ENCODE measurements at regions not wholly inside any gene's neighbourhood (a gene's known extent, or its start where the extent isn't known, plus 50 kb on each side); places are given as distances from the start of the nearest gene placed in this dataset.

GRCh38 chr14:97267509-97267908, 470.3 kb downstream of the VRK1 start:
- Histone ChIP-seq H3K79me2 (ENCODE audit: control insufficient read depth, insufficient read depth, low read length) (no peaks in the 10 kb centered on the region), H4K20me1 (replicated peaks; ENCODE audit: control insufficient read depth, extremely low read depth, insufficient read depth, low read length) (no peaks in the 10 kb centered on the region), H3K27ac (ENCODE audit: insufficient read depth, low read depth, low read length) (no peak overlapping the region), H3K9me1 (replicated peaks; ENCODE audit: control insufficient read depth, extremely low read depth, insufficient read depth, low read length) (no peaks in the 10 kb centered on the region), H3K27me3 (ENCODE audit: control insufficient read depth in 2 of 2, insufficient read depth in 2 of 2, low read length in 2 of 2) (no peaks in the 10 kb centered on the region), H3K9me3 (replicated peaks; ENCODE audit: control insufficient read depth, insufficient read depth, low read length) (peaks cover 6% of the 10 kb centered on the region), H3K9ac (replicated peaks; ENCODE audit: extremely low read depth, insufficient read depth, low read length) (no peak overlapping the region), H2AFZ (ENCODE audit: low read depth, low read length) (no peak overlapping the region), H3K4me2 (ENCODE audit: insufficient read depth, low read length) (no peak overlapping the region), H3K4me1 (ENCODE audit: control insufficient read depth, extremely low read depth, insufficient read depth, low read length) (no peaks in the 10 kb centered on the region), H3K4me3 (replicated peaks in 1 of 3; ENCODE audit: insufficient read depth in 1 of 3, low read depth in 1 of 3, low read length in 3 of 3) (no peak overlapping the region), H3K36me3 (ENCODE audit: control insufficient read depth in 2 of 2, extremely low read depth in 1 of 2, insufficient read depth in 2 of 2, low read length in 2 of 2) (no peaks in the 10 kb centered on the region)
- DNase-seq (ENCODE audit: low read depth, low spot score) (no peak), FAIRE-seq (no peak)
- no TSS peak for BruUV-seq (replicated peaks)
- intact Hi-C loops (cut with micrococcal nuclease) (no loop called here), dilution Hi-C loops (cut with MboI; ENCODE audit: extremely low pct_ligation_motif_present, low sequenced_read_pairs) (no loop called here)
- TF ChIP-seq GATA2 (IDR thresholded peaks at IDR 0.05; ENCODE audit: insufficient read depth, insufficient read length, low read depth, low read length) (no peak), EZH2 (IDR thresholded peaks at IDR 0.05; ENCODE audit: borderline replicate concordance, low read depth, low read length, severe bottlenecking) (no peak), POLR2A (IDR thresholded peaks at IDR 0.05; ENCODE audit: low read depth, low read length) (no peak), CTCF (IDR thresholded peaks at IDR 0.05; ENCODE audit: extremely low read depth in 1 of 2, insufficient read depth in 1 of 2, low read depth in 1 of 2, low read length in 2 of 2) (no peak), POLR2AphosphoS5 (IDR thresholded peaks at IDR 0.05; ENCODE audit: insufficient read depth, low read depth, low read length) (no peak), JUN (IDR thresholded peaks at IDR 0.05; ENCODE audit: borderline replicate concordance, insufficient read depth, insufficient read length, low read depth) (no peak), MAX (IDR thresholded peaks at IDR 0.05; ENCODE audit: insufficient read depth, insufficient read length) (no peak), FOS (IDR thresholded peaks at IDR 0.05; ENCODE audit: borderline replicate concordance, insufficient read depth, low read length) (no peak), MYC (IDR thresholded peaks at IDR 0.05; ENCODE audit: low read depth, low read length) (no peak)
- ChIA-PET POLR2A (no interaction called here), CTCF (no interaction called here)
